Thyroid gland (tissue), 4 donors: ENCODE measurements at regions not wholly inside any gene's neighbourhood (a gene's known extent, or its start where the extent isn't known, plus 50 kb on each side); places are given as distances from the start of the nearest gene placed in this dataset.

Experiments used
- CTCF ChIP-seq, 6 experiments: fragments of 200-600 bp in 3 of 6; fragments of 450-650 bp in 3 of 6; sonication (generic) in 3 of 6; IDR thresholded peaks; one replicate each; pipeline ENCODE4 v1.5.1; 2016 to 2019; ENCODE audit warnings: antibody characterized with exemption in 6 of 6, mild to moderate bottlenecking in 2 of 6, inconsistent platforms in 1 of 6, moderate library complexity in 1 of 6
- POLR2A ChIP-seq, 2 donors: fragments of 450-650 bp; IDR thresholded peaks; one replicate each; pipeline ENCODE4 v1.6.1; 2017; ENCODE audit warnings: antibody characterized with exemption in 2 of 2, mild to moderate bottlenecking in 2 of 2, moderate library complexity in 1 of 2

- TF ChIP-seq CTCF (IDR thresholded peaks at IDR 0.05) (no peak), POLR2A (IDR thresholded peaks at IDR 0.05) (no peak)
These were observed 1330.4 kb downstream of the TBC1D22A start for GRCh38 chr22:48092866-48093265.
